Liver (tissue), 7 donors: ENCODE measurements at regions not wholly inside any gene's neighbourhood (a gene's known extent, or its start where the extent isn't known, plus 50 kb on each side); places are given as distances from the start of the nearest gene placed in this dataset.

Experiments used
- DNase-seq: peaks from one replicate; pipeline ENCODE4 v3.0.0-alpha.2; 2017; ENCODE audit warnings: low spot score
- H3K27ac ChIP-seq, 2 donors: one replicate each; pipeline ENCODE4 v1.7.0; 2013; ENCODE audit warnings: inconsistent platforms in 2 of 2, low read length in 2 of 2, control low read depth in 1 of 2, low read depth in 1 of 2, mild to moderate bottlenecking in 1 of 2
- H3K27me3 ChIP-seq, 4 donors: one replicate each; pipeline versions ENCODE4 v1.6.1 to v1.7.0; 2013; ENCODE audit warnings: low read length in 3 of 4, inconsistent platforms in 1 of 4, mild to moderate bottlenecking in 1 of 4, moderate library complexity in 1 of 4; ENCODE audit not compliant: control insufficient read depth in 4 of 4, insufficient read depth in 4 of 4
- H3K36me3 ChIP-seq, 4 donors: one replicate each; pipeline versions ENCODE4 v1.6.1 to v1.7.0; 2013; ENCODE audit warnings: low read length in 3 of 4, mild to moderate bottlenecking in 3 of 4, low read depth in 1 of 4, moderate library complexity in 1 of 4; ENCODE audit not compliant: control insufficient read depth in 4 of 4, insufficient read depth in 3 of 4
- H3K4me1 ChIP-seq, 4 donors: one replicate each; pipeline versions ENCODE4 v1.6.1 to v1.7.0; 2013; ENCODE audit warnings: low read length in 3 of 4, mild to moderate bottlenecking in 3 of 4, moderate library complexity in 1 of 4; ENCODE audit not compliant: control insufficient read depth in 4 of 4, insufficient read depth in 4 of 4
- H3K4me3 ChIP-seq, 3 donors: one replicate each; pipeline versions ENCODE4 v1.6.1 to v1.7.0; 2013; ENCODE audit warnings: low read length in 3 of 3, control low read depth in 1 of 3, low read depth in 1 of 3, mild to moderate bottlenecking in 1 of 3
- H3K9ac ChIP-seq, 2 donors: one replicate each; pipeline ENCODE4 v1.7.0; 2013; ENCODE audit warnings: low read length in 2 of 2, mild to moderate bottlenecking in 2 of 2, moderate library complexity in 2 of 2, control low read depth in 1 of 2, low read depth in 1 of 2
- H3K9me3 ChIP-seq, 4 donors: one replicate each; pipeline versions ENCODE4 v1.6.1 to v1.7.0; 2013; ENCODE audit warnings: low read length in 3 of 4; ENCODE audit not compliant: control insufficient read depth in 4 of 4
- EGR1 ChIP-seq, 2 donors: IDR thresholded peaks; 2 replicates each; pipeline ENCODE4 v1.6.1; 2016 to 2018; ENCODE audit warnings: antibody characterized with exemption in 2 of 2, low read depth in 2 of 2
- FOXA1 ChIP-seq: IDR thresholded peaks from 2 replicates; pipeline ENCODE4 v1.6.1; 2016; ENCODE audit warnings: antibody characterized with exemption
- FOXA2 ChIP-seq: IDR thresholded peaks from 2 replicates; pipeline ENCODE4 v1.6.1; 2016; ENCODE audit warnings: antibody characterized with exemption
- HNF4A ChIP-seq, 2 donors: conservative IDR thresholded peaks; 2 replicates each; pipeline ENCODE4 v1.6.1; 2016; ENCODE audit warnings: antibody characterized with exemption in 2 of 2, mild to moderate bottlenecking in 2 of 2
- HNF4G ChIP-seq: IDR thresholded peaks from 2 replicates; pipeline ENCODE4 v1.6.1; 2016; ENCODE audit warnings: antibody characterized with exemption
- JUND ChIP-seq, 2 donors: IDR thresholded peaks; 2 replicates each; pipeline ENCODE4 v1.6.1; 2016; ENCODE audit warnings: antibody characterized with exemption in 2 of 2
- NR2F2 ChIP-seq: IDR thresholded peaks from 2 replicates; pipeline ENCODE4 v1.6.1; 2016; ENCODE audit warnings: antibody characterized with exemption
- RAD21 ChIP-seq, 2 donors: IDR thresholded peaks; 2 replicates each; pipeline ENCODE4 v1.6.1; 2016; ENCODE audit warnings: antibody characterized with exemption in 2 of 2, mild to moderate bottlenecking in 2 of 2
- RXRA ChIP-seq, 2 donors: IDR thresholded peaks; 2 replicates each; pipeline ENCODE4 v1.6.1; 2017 to 2018; ENCODE audit warnings: antibody characterized with exemption in 2 of 2, mild to moderate bottlenecking in 1 of 2
- SP1 ChIP-seq: IDR thresholded peaks from 2 replicates; pipeline ENCODE4 v1.6.1; 2018; ENCODE audit warnings: antibody characterized with exemption, mild to moderate bottlenecking
- YY1 ChIP-seq: IDR thresholded peaks from 2 replicates; pipeline ENCODE4 v1.6.1; 2016; ENCODE audit warnings: antibody characterized with exemption, mild to moderate bottlenecking
- WGBS: extraction: QIAGEN DNeasy Blood & Tissue Kit; methylation state at CpG from one replicate; pipeline ENCODE4 v1.1.7; 2013; 5-methylcytosine and 5-hydroxymethylcytosine counted together
- TF ChIP-seq, protein P1 (sequence below): IDR thresholded peaks from 2 replicates; pipeline ENCODE4 v1.6.1; 2016; ENCODE audit warnings: antibody characterized with exemption
- TF ChIP-seq, protein P2 (sequence below): IDR thresholded peaks from 2 replicates; pipeline ENCODE4 v1.6.1; 2016; ENCODE audit warnings: antibody characterized with exemption
- TF ChIP-seq, protein P3 (sequence below): IDR thresholded peaks from 2 replicates; pipeline ENCODE4 v1.6.1; 2016; ENCODE audit warnings: antibody characterized with exemption, mild to moderate bottlenecking
- donor health status: healthy.
- donor health status: healthy.
- donor health status: healthy.
- donor health status: healthy.

DNA sequence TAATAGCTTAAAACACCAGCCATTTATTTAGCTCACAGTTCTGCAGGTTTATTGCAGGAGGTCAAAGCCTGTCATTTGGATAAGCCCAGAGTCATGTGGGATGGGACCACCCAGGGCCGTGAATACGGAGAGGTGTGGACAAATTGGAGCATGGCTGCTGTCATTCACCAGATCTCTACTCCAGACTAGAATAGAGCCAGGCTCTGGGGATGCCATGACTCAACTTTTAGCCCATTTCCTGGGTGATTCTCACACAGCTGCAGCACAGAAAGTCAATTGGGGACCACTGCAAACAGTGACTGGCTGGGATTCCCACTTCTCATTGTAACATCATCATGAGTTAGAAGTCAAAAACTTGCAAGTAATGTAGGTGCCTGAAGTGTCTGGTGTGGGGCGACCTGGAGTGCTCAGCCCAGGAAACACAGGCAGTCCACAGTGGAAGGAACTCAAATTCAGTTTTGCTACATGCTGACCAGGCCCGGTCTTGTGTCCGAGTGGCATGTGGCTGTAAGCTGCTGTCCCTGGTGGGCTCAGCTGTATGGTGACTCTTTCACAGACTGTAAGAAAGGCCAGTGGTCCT is 174.3 kb downstream of the SCP2D1 start:
- H3K4me1 ChIP-seq = peaks cover 4 to 17% (median 11%) of the 10 kb centered on the region in 4 donors
- H3K4me3 ChIP-seq = no peak overlapping the region
- WGBS = 91% methylated on average over 5 of the region's 5 CpGs
- H3K27me3 ChIP-seq = no peaks in the 10 kb centered on the region
- DNase-seq = no peak
- TF ChIP-seq RXRA (IDR thresholded peaks at IDR 0.05) = no peak
- no peak for TF ChIP-seq JUND (IDR thresholded peaks at IDR 0.05)
- no peak for TF ChIP-seq YY1
- TF ChIP-seq RAD21 (IDR thresholded peaks at IDR 0.05) = no peak
- TF ChIP-seq HNF4A (conservative IDR thresholded peaks at IDR 0.05) = no peak
- no peak for TF ChIP-seq FOXA2
- TF ChIP-seq, protein P1, sequence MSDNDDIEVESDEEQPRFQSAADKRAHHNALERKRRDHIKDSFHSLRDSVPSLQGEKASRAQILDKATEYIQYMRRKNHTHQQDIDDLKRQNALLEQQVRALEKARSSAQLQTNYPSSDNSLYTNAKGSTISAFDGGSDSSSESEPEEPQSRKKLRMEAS = no peak
- no peak for TF ChIP-seq EGR1 (IDR thresholded peaks at IDR 0.05; ENCODE audit: low read depth in 2 of 2)
- TF ChIP-seq NR2F2 = no peak
- H3K27ac ChIP-seq = no peak overlapping the region
- no peak overlapping the region for H3K9ac ChIP-seq
- no peaks in the 10 kb centered on the region for H3K9me3 ChIP-seq
- no peaks in the 10 kb centered on the region for H3K36me3 ChIP-seq

DNA sequence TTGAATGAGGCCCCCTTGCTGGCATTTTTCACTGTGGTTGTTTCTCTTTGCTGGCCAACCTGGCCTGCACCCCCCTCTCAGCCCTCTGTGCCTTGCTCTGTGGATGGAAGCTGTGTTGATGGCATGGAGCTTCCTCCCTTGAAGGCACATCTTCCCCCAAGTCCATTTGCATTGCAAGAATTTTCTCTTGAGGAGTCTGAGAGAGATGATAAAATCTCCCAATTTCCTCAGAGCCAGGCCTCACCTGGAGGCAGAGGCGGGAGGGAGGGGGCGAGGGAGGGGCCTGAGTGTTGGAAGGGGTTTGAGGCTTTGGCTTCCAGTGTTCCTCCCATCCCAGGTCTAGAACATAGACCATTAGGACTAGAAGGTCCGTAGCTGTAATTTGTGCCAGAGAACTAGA is 175.1 kb downstream of the SCP2D1 start:
- TF ChIP-seq, protein P2, sequence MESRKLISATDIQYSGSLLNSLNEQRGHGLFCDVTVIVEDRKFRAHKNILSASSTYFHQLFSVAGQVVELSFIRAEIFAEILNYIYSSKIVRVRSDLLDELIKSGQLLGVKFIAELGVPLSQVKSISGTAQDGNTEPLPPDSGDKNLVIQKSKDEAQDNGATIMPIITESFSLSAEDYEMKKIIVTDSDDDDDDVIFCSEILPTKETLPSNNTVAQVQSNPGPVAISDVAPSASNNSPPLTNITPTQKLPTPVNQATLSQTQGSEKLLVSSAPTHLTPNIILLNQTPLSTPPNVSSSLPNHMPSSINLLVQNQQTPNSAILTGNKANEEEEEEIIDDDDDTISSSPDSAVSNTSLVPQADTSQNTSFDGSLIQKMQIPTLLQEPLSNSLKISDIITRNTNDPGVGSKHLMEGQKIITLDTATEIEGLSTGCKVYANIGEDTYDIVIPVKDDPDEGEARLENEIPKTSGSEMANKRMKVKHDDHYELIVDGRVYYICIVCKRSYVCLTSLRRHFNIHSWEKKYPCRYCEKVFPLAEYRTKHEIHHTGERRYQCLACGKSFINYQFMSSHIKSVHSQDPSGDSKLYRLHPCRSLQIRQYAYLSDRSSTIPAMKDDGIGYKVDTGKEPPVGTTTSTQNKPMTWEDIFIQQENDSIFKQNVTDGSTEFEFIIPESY = no peak
- TF ChIP-seq YY1 (no peak), HNF4A (conservative IDR thresholded peaks at IDR 0.05) (no peak), RXRA (IDR thresholded peaks at IDR 0.05) (no peak), RAD21 (IDR thresholded peaks at IDR 0.05) (no peak), SP1 (no peak), FOXA2 (no peak), JUND (IDR thresholded peaks at IDR 0.05) (no peak), HNF4G (no peak), FOXA1 (no peak), NR2F2 (no peak)
- TF ChIP-seq, protein P3, sequence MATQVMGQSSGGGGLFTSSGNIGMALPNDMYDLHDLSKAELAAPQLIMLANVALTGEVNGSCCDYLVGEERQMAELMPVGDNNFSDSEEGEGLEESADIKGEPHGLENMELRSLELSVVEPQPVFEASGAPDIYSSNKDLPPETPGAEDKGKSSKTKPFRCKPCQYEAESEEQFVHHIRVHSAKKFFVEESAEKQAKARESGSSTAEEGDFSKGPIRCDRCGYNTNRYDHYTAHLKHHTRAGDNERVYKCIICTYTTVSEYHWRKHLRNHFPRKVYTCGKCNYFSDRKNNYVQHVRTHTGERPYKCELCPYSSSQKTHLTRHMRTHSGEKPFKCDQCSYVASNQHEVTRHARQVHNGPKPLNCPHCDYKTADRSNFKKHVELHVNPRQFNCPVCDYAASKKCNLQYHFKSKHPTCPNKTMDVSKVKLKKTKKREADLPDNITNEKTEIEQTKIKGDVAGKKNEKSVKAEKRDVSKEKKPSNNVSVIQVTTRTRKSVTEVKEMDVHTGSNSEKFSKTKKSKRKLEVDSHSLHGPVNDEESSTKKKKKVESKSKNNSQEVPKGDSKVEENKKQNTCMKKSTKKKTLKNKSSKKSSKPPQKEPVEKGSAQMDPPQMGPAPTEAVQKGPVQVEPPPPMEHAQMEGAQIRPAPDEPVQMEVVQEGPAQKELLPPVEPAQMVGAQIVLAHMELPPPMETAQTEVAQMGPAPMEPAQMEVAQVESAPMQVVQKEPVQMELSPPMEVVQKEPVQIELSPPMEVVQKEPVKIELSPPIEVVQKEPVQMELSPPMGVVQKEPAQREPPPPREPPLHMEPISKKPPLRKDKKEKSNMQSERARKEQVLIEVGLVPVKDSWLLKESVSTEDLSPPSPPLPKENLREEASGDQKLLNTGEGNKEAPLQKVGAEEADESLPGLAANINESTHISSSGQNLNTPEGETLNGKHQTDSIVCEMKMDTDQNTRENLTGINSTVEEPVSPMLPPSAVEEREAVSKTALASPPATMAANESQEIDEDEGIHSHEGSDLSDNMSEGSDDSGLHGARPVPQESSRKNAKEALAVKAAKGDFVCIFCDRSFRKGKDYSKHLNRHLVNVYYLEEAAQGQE = no peak
- Histone ChIP-seq H3K27ac (no peak overlapping the region), H3K4me3 (no peak overlapping the region), H3K9ac (no peak overlapping the region), H3K4me1 (peaks cover 4 to 12% (median 9%) of the 10 kb centered on the region in 4 donors), H3K27me3 (no peaks in the 10 kb centered on the region), H3K36me3 (no peaks in the 10 kb centered on the region), H3K9me3 (no peaks in the 10 kb centered on the region)
- WGBS = 90% methylated on average over 3 of the region's 3 CpGs
- DNase-seq = no peak
